ENCODE measurements at regions not wholly inside any gene's neighbourhood (a gene's known extent, or its start where the extent isn't known, plus 50 kb on each side); places are given as distances from the start of the nearest gene placed in this dataset.

DNA sequence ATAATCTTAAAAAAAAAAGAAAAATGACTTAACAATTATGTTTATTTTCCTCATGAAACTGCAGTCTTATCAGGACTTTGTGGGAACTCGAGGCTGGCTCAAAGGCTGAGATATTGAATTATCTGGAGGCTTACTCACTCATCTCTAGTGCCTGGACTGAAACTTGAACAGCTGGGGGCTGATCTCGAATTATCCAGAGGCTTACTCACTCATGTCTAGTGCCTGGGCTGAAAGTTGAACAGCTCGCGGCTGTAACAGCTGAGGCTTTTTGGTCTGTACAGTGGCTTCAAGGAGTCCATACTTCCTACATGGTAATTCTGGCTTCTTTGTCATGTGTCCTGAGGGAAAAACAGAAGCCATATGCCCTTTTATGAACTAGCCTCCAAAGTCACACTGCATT, 371.9 kb downstream of the CETN3 start:
- TF ChIP-seq, protein P1, sequence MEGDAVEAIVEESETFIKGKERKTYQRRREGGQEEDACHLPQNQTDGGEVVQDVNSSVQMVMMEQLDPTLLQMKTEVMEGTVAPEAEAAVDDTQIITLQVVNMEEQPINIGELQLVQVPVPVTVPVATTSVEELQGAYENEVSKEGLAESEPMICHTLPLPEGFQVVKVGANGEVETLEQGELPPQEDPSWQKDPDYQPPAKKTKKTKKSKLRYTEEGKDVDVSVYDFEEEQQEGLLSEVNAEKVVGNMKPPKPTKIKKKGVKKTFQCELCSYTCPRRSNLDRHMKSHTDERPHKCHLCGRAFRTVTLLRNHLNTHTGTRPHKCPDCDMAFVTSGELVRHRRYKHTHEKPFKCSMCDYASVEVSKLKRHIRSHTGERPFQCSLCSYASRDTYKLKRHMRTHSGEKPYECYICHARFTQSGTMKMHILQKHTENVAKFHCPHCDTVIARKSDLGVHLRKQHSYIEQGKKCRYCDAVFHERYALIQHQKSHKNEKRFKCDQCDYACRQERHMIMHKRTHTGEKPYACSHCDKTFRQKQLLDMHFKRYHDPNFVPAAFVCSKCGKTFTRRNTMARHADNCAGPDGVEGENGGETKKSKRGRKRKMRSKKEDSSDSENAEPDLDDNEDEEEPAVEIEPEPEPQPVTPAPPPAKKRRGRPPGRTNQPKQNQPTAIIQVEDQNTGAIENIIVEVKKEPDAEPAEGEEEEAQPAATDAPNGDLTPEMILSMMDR (IDR thresholded peaks at IDR 0.05), result no peak
- TF ChIP-seq POLR2A (IDR thresholded peaks at IDR 0.05), result no peak
